ENCODE measurements at regions not wholly inside any gene's neighbourhood (a gene's known extent, or its start where the extent isn't known, plus 50 kb on each side); places are given as distances from the start of the nearest gene placed in this dataset.

DNA sequence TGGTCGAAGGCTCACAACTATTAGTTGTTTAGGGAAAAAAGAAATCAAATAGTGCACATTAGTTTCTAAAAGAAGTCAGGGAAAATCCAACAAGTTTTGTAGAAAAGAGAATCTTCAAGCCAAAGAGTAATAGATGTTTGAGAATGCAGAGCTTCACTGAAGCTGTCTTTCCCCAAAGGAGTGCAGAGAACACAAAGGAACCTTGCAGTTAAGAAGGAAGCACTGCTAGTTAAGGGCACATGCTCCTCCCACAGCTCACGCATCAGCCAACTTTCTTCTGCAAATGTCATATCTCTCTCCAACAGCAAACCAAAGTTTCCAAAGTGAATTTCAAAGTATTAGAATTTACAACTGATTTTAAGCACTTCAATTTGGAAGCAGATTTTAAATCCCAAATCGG lies 116.4 kb upstream of the FST start:
- no peaks in the 10 kb centered on the region for H3K9me3 ChIP-seq (ENCODE audit: control insufficient read depth, insufficient read depth, low read length)
- H3K36me3 ChIP-seq (ENCODE audit: control insufficient read depth, insufficient read depth, low read length), result no peaks in the 10 kb centered on the region
- H3K9ac ChIP-seq (ENCODE audit: low read depth, low read length), result no peak overlapping the region
- H3K27ac ChIP-seq (ENCODE audit: low read depth, low read length), result no peak overlapping the region
- H3K4me1 ChIP-seq (ENCODE audit: control insufficient read depth, insufficient read depth, low read length), result no peaks in the 10 kb centered on the region
- H3K4me3 ChIP-seq (ENCODE audit: low read depth, low read length), result no peak overlapping the region
- no peaks in the 10 kb centered on the region for H3K27me3 ChIP-seq (ENCODE audit: control insufficient read depth, insufficient read depth, low read length)

- no peak overlapping the region for H3K9ac ChIP-seq (ENCODE audit: low read depth, low read length)
- no peaks in the 10 kb centered on the region for H3K9me3 ChIP-seq (ENCODE audit: control insufficient read depth, insufficient read depth, low read length)
- no peaks in the 10 kb centered on the region for H3K27me3 ChIP-seq (ENCODE audit: control insufficient read depth, insufficient read depth, low read length)
- no peak overlapping the region for H3K27ac ChIP-seq (ENCODE audit: low read depth, low read length)
- no peak overlapping the region for H3K4me3 ChIP-seq (ENCODE audit: low read depth, low read length)
- no peaks in the 10 kb centered on the region for H3K4me1 ChIP-seq (ENCODE audit: control insufficient read depth, insufficient read depth, low read length)
- no peaks in the 10 kb centered on the region for H3K36me3 ChIP-seq (ENCODE audit: control insufficient read depth, insufficient read depth, low read length)
These were observed 114.2 kb upstream of the FST start for GRCh38 chr5:53366245-53366644.

- H3K4me1 ChIP-seq (ENCODE audit: control insufficient read depth, insufficient read depth, low read length), result no peaks in the 10 kb centered on the region
- H3K27me3 ChIP-seq (ENCODE audit: control insufficient read depth, insufficient read depth, low read length), result no peaks in the 10 kb centered on the region
- H3K27ac ChIP-seq (ENCODE audit: low read depth, low read length), result no peak overlapping the region
- H3K36me3 ChIP-seq (ENCODE audit: control insufficient read depth, insufficient read depth, low read length), result no peaks in the 10 kb centered on the region
- H3K9ac ChIP-seq (ENCODE audit: low read depth, low read length), result no peak overlapping the region
- no peak overlapping the region for H3K4me3 ChIP-seq (ENCODE audit: low read depth, low read length)
- no peaks in the 10 kb centered on the region for H3K9me3 ChIP-seq (ENCODE audit: control insufficient read depth, insufficient read depth, low read length)
These were observed 112.7 kb upstream of the FST start for GRCh38 chr5:53367727-53368126.

DNA sequence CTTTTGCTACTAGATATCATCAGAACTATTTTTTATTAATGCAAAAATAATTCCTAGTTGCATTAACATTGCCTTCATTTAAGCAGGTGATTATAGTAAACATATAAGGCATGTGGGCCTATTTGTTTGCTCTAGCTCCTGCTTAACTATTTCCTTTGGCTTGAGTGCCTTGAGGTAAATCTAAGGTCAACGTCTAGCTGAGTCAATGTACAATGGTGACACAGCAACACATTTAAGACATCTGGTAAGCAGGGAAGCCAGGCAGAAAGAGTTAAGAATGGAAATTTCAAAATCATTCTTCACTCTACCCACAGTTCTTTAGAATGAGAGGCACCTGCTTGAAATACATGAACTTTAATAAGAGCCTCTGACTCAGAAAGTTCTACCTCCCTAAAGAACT lies 111.9 kb upstream of the FST start:
- Histone ChIP-seq H3K27me3 (ENCODE audit: control insufficient read depth, insufficient read depth, low read length) (no peaks in the 10 kb centered on the region), H3K9ac (ENCODE audit: low read depth, low read length) (no peak overlapping the region), H3K4me1 (ENCODE audit: control insufficient read depth, insufficient read depth, low read length) (no peaks in the 10 kb centered on the region), H3K36me3 (ENCODE audit: control insufficient read depth, insufficient read depth, low read length) (no peaks in the 10 kb centered on the region), H3K9me3 (ENCODE audit: control insufficient read depth, insufficient read depth, low read length) (no peaks in the 10 kb centered on the region), H3K4me3 (ENCODE audit: low read depth, low read length) (no peak overlapping the region), H3K27ac (ENCODE audit: low read depth, low read length) (no peak overlapping the region)

DNA sequence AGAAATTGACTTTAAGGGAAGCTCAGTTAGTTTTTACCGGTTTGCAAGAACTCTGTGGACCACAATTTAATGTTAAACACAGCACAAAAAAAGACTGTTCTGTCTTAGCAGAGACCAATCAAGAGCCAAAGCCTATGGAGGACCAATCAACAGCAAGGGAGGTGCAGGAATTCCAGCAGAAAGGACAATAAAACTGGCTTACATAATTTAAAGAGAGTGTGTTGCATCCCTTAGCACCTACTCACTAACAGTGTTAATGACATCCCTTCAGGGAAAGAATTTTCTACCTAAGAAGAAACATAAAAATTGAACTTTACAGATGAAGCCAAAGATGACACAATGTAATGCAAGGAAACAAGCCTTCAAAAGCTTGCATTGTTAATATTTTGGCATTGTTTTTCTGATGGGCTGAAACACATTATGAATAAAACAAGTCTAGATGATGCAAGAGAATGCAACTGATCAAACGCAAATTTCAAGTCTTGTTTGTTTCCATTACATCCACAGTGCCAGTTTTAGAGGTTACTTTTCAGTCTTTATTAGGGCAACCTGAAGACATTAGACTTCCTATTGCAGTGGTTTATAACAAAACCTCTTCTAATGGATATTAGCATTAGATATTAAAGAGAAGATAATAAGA lies 111.3 kb upstream of the FST start:
- Histone ChIP-seq H3K27ac (ENCODE audit: low read depth, low read length) (no peak overlapping the region), H3K36me3 (ENCODE audit: control insufficient read depth, insufficient read depth, low read length) (no peaks in the 10 kb centered on the region), H3K9ac (ENCODE audit: low read depth, low read length) (no peak overlapping the region), H3K4me3 (ENCODE audit: low read depth, low read length) (no peak overlapping the region), H3K27me3 (ENCODE audit: control insufficient read depth, insufficient read depth, low read length) (no peaks in the 10 kb centered on the region), H3K9me3 (ENCODE audit: control insufficient read depth, insufficient read depth, low read length) (no peaks in the 10 kb centered on the region), H3K4me1 (ENCODE audit: control insufficient read depth, insufficient read depth, low read length) (no peaks in the 10 kb centered on the region)

- H3K4me1 ChIP-seq (ENCODE audit: control insufficient read depth, insufficient read depth, low read length), result no peaks in the 10 kb centered on the region
- no peaks in the 10 kb centered on the region for H3K9me3 ChIP-seq (ENCODE audit: control insufficient read depth, insufficient read depth, low read length)
- no peak overlapping the region for H3K4me3 ChIP-seq (ENCODE audit: low read depth, low read length)
- H3K27me3 ChIP-seq (ENCODE audit: control insufficient read depth, insufficient read depth, low read length), result no peaks in the 10 kb centered on the region
- no peak overlapping the region for H3K27ac ChIP-seq (ENCODE audit: low read depth, low read length)
- H3K9ac ChIP-seq (ENCODE audit: low read depth, low read length), result no peak overlapping the region
- no peaks in the 10 kb centered on the region for H3K36me3 ChIP-seq (ENCODE audit: control insufficient read depth, insufficient read depth, low read length)
These were observed 110.7 kb upstream of the FST start for GRCh38 chr5:53369681-53370080.

DNA sequence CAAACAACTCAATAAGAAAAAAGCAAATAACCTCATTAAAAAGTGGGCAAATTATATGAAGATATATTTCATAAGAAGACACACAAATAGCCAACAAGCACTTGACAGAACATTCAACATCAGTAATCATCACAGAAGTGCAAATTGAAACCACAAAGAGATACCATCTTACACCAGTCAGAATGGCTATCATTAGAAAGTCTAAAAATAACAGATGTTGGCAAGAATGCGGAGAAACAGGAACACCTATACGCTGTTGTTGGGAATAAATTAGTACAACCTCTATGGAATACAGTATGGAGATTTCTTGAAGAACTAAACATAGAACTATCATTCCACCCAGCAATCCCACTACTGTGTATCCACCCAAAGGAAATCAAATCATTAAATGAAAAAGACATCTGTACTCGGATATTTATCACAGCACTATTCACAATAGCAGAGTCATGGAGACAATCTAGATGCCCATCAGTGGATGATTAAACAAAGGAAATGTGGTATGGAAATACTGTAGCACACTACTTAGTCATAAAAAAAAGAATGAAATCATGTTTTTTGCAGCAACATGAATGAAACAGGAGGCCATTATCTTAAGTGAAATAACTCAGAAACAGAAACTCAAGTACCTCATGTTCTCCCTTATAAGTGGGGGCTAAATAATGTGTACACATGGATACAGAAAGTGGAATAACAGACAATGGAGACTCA lies 106.8 kb upstream of the FST start:
- Histone ChIP-seq H3K9ac (ENCODE audit: low read depth, low read length) (no peak overlapping the region), H3K27ac (ENCODE audit: low read depth, low read length) (no peak overlapping the region), H3K4me1 (ENCODE audit: control insufficient read depth, insufficient read depth, low read length) (peaks cover 7% of the 10 kb centered on the region), H3K27me3 (ENCODE audit: control insufficient read depth, insufficient read depth, low read length) (no peaks in the 10 kb centered on the region), H3K36me3 (ENCODE audit: control insufficient read depth, insufficient read depth, low read length) (no peaks in the 10 kb centered on the region), H3K9me3 (ENCODE audit: control insufficient read depth, insufficient read depth, low read length) (no peaks in the 10 kb centered on the region), H3K4me3 (ENCODE audit: low read depth, low read length) (no peak overlapping the region)

DNA sequence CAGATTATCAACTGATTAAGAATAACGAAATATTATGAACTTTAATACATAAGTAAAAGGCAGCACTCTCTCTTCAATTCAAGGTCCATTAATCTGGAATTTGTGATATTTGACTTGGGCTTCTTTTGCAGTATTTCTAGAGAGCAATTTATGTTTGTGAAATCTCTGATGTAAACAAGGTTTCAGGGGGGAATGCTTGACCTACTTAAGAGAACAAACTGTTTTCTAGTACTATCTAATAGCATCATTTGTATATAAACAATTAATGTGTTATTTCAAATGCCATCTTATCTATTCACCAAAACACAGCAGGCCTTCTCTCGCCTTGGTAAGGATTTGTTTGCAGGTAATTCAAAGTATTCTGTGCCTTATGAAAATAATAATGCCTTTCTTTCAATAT lies 103.6 kb upstream of the FST start:
- no peaks in the 10 kb centered on the region for H3K9me3 ChIP-seq (ENCODE audit: control insufficient read depth, insufficient read depth, low read length)
- H3K4me1 ChIP-seq (ENCODE audit: control insufficient read depth, insufficient read depth, low read length), result peaks cover 7% of the 10 kb centered on the region
- H3K4me3 ChIP-seq (ENCODE audit: low read depth, low read length), result no peak overlapping the region
- H3K36me3 ChIP-seq (ENCODE audit: control insufficient read depth, insufficient read depth, low read length), result no peaks in the 10 kb centered on the region
- H3K27ac ChIP-seq (ENCODE audit: low read depth, low read length), result no peak overlapping the region
- H3K27me3 ChIP-seq (ENCODE audit: control insufficient read depth, insufficient read depth, low read length), result no peaks in the 10 kb centered on the region
- H3K9ac ChIP-seq (ENCODE audit: low read depth, low read length), result no peak overlapping the region

- Histone ChIP-seq H3K36me3 (ENCODE audit: control insufficient read depth, insufficient read depth, low read length) (no peaks in the 10 kb centered on the region), H3K4me3 (ENCODE audit: low read depth, low read length) (no peak overlapping the region), H3K4me1 (ENCODE audit: control insufficient read depth, insufficient read depth, low read length) (peaks cover 7% of the 10 kb centered on the region), H3K27me3 (ENCODE audit: control insufficient read depth, insufficient read depth, low read length) (no peaks in the 10 kb centered on the region), H3K9ac (ENCODE audit: low read depth, low read length) (no peak overlapping the region), H3K9me3 (ENCODE audit: control insufficient read depth, insufficient read depth, low read length) (no peaks in the 10 kb centered on the region), H3K27ac (ENCODE audit: low read depth, low read length) (no peak overlapping the region)
These were observed 102.2 kb upstream of the FST start for GRCh38 chr5:53378190-53378589.

DNA sequence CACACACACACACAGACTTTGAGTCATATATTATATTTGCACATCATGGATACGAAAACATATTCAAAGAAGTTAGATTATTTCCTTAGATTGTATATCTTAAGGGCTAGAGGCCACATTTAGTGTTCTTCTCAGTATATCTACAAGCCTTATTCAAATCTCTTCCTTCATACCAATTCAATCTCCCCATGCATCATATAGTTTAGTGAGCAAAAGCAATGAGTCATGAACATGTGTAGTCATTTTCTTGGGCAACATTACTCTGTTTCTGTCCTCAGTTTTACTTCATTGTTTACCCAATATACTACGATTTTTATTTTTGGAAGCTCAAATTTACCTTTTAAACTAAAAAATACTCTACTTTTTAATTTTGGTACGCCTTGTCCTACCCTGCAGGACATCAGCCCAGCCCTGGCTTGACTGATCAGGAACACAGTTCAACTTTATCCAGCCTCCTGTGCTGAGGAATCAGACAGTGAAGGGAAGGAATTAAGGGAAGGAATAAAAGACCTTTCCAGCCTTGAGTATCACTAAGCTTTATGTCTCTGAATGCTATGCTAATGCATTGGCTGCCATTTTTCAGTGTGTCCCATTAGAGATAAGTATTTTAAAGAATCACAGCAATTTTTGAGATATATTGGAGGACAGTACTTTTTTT lies 101.7 kb upstream of the FST start:
- Histone ChIP-seq H3K9me3 (ENCODE audit: control insufficient read depth, insufficient read depth, low read length) (no peaks in the 10 kb centered on the region), H3K27me3 (ENCODE audit: control insufficient read depth, insufficient read depth, low read length) (no peaks in the 10 kb centered on the region), H3K27ac (ENCODE audit: low read depth, low read length) (no peak overlapping the region), H3K4me3 (ENCODE audit: low read depth, low read length) (no peak overlapping the region), H3K36me3 (ENCODE audit: control insufficient read depth, insufficient read depth, low read length) (no peaks in the 10 kb centered on the region), H3K9ac (ENCODE audit: low read depth, low read length) (no peak overlapping the region), H3K4me1 (ENCODE audit: control insufficient read depth, insufficient read depth, low read length) (peaks cover 7% of the 10 kb centered on the region)

GRCh38 chr5:53386341-53386740 lies 94.1 kb upstream of the FST start:
- Histone ChIP-seq H3K27me3 (ENCODE audit: control insufficient read depth, insufficient read depth, low read length) (no peaks in the 10 kb centered on the region), H3K4me1 (ENCODE audit: control insufficient read depth, insufficient read depth, low read length) (no peaks in the 10 kb centered on the region), H3K9ac (ENCODE audit: low read depth, low read length) (no peak overlapping the region), H3K4me3 (ENCODE audit: low read depth, low read length) (no peak overlapping the region), H3K27ac (ENCODE audit: low read depth, low read length) (no peak overlapping the region), H3K9me3 (ENCODE audit: control insufficient read depth, insufficient read depth, low read length) (peaks cover 6% of the 10 kb centered on the region), H3K36me3 (ENCODE audit: control insufficient read depth, insufficient read depth, low read length) (no peaks in the 10 kb centered on the region)
